ENCODE measurements at regions not wholly inside any gene's neighbourhood (a gene's known extent, or its start where the extent isn't known, plus 50 kb on each side); places are given as distances from the start of the nearest gene placed in this dataset.

- intact Hi-C loops (cut with micrococcal nuclease) = no loop called here
- no peak overlapping the region for H2AFZ ChIP-seq (ENCODE audit: low read length)
- no peaks in the 10 kb centered on the region for H3F3A ChIP-seq (ENCODE audit: low read length, unreplicated experiment)
- H3K36me3 ChIP-seq (ENCODE audit: low read depth, low read length) = no peaks in the 10 kb centered on the region
- H3K27me3 ChIP-seq (ENCODE audit: low read length) = no peaks in the 10 kb centered on the region
- H3K4me3 ChIP-seq (ENCODE audit: low read length) = no peak overlapping the region
- BruUV-seq (replicated peaks) = no TSS peak
- H3K4me1 ChIP-seq (ENCODE audit: insufficient read depth, low read length) = peaks cover 16% of the 10 kb centered on the region; the same call in 1 of the 2 replicates
- DNase-seq (no peak), ATAC-seq (peak; percentile 51)
- no peak overlapping the region for H3K9ac ChIP-seq (ENCODE audit: low read length)
- H3K79me2 ChIP-seq (ENCODE audit: low read length) = no peaks in the 10 kb centered on the region
- POLR2A ChIA-PET (ENCODE audit: unreplicated experiment) = interaction anchor here (0.6 kb wide), 1 partner anchor 254 kb away, joined by 3 read pairs; a partner anchor contains a TSS
- no peak overlapping the region for H3K4me2 ChIP-seq (ENCODE audit: low read length)
- TF ChIP-seq EZH2 (IDR thresholded peaks at IDR 0.05; ENCODE audit: low read length, unreplicated experiment) = no peak
- no peak for TF ChIP-seq EZH2phosphoT487 (IDR thresholded peaks at IDR 0.05; ENCODE audit: borderline replicate concordance, low read length)
- TF ChIP-seq CTCF (conservative IDR thresholded peaks at IDR 0.05; ENCODE audit: low read depth, low read length) = no peak
- H4K20me1 ChIP-seq (ENCODE audit: low read length) = no peaks in the 10 kb centered on the region
- H3K9me3 ChIP-seq (ENCODE audit: low read length) = no peaks in the 10 kb centered on the region
- no peaks in the 10 kb centered on the region for H3K9me2 ChIP-seq (replicated peaks; ENCODE audit: low read length)
- CTCF ChIA-PET = interaction anchor here (1.0 kb wide), 1 partner anchor 48 kb away, joined by 4 read pairs; no protein-coding TSS in a partner anchor
- no peak overlapping the region for H3K27ac ChIP-seq (ENCODE audit: low read length)
Observed at GRCh38 chr3:112765531-112765930, 81.1 kb downstream of the CD200R1L start.

- H3K79me2 ChIP-seq (ENCODE audit: low read length) = no peaks in the 10 kb centered on the region
- no peaks in the 10 kb centered on the region for H4K20me1 ChIP-seq (ENCODE audit: low read length)
- H3K9me3 ChIP-seq (ENCODE audit: low read length) = no peaks in the 10 kb centered on the region
- no peaks in the 10 kb centered on the region for H3K9me2 ChIP-seq (replicated peaks; ENCODE audit: low read length)
- no TSS peak for BruUV-seq (replicated peaks)
- H3K36me3 ChIP-seq (ENCODE audit: low read depth, low read length) = no peaks in the 10 kb centered on the region
- no peaks in the 10 kb centered on the region for H3F3A ChIP-seq (ENCODE audit: low read length, unreplicated experiment)
- no peak overlapping the region for H3K9ac ChIP-seq (ENCODE audit: low read length)
- ChIA-PET CTCF (no interaction called here), POLR2A (ENCODE audit: unreplicated experiment) (no interaction called here)
- no peak overlapping the region for H3K27ac ChIP-seq (ENCODE audit: low read length)
- no peaks in the 10 kb centered on the region for H3K27me3 ChIP-seq (ENCODE audit: low read length)
- no peak overlapping the region for H2AFZ ChIP-seq (ENCODE audit: low read length)
- H3K4me3 ChIP-seq (ENCODE audit: low read length) = no peak overlapping the region
- peaks cover 8% of the 10 kb centered on the region; the same call in 1 of the 2 replicates for H3K4me1 ChIP-seq (ENCODE audit: insufficient read depth, low read length)
- H3K4me2 ChIP-seq (ENCODE audit: low read length) = no peak overlapping the region
- no peak for TF ChIP-seq EZH2phosphoT487 (IDR thresholded peaks at IDR 0.05; ENCODE audit: borderline replicate concordance, low read length)
- TF ChIP-seq CTCF (conservative IDR thresholded peaks at IDR 0.05; ENCODE audit: low read depth, low read length) = no peak
- TF ChIP-seq EZH2 (IDR thresholded peaks at IDR 0.05; ENCODE audit: low read length, unreplicated experiment) = no peak
- no peak for DNase-seq
- intact Hi-C loops (cut with micrococcal nuclease) = no loop called here
- no peak for ATAC-seq
Observed at GRCh38 chr3:112763258-112763657, 83.4 kb downstream of the CD200R1L start.

GRCh38 chr3:112761062-112761638 lies 85.5 kb downstream of the CD200R1L start:
- H3K4me3 ChIP-seq (ENCODE audit: low read length) = no peak overlapping the region
- H3F3A ChIP-seq (ENCODE audit: low read length, unreplicated experiment) = no peaks in the 10 kb centered on the region
- no peaks in the 10 kb centered on the region for H3K27me3 ChIP-seq (ENCODE audit: low read length)
- H3K9ac ChIP-seq (ENCODE audit: low read length) = no peak overlapping the region
- no peak for DNase-seq
- no peaks in the 10 kb centered on the region for H3K9me3 ChIP-seq (ENCODE audit: low read length)
- no peaks in the 10 kb centered on the region for H3K36me3 ChIP-seq (ENCODE audit: low read depth, low read length)
- no TSS peak for BruUV-seq (replicated peaks)
- ChIA-PET CTCF (interaction anchor here (1.4 kb wide), 1 partner anchor 26 kb away, joined by 4 read pairs; no protein-coding TSS in a partner anchor), POLR2A (ENCODE audit: unreplicated experiment) (no interaction called here)
- no peak overlapping the region for H3K4me2 ChIP-seq (ENCODE audit: low read length)
- no peak for ATAC-seq
- TF ChIP-seq EZH2 (IDR thresholded peaks at IDR 0.05; ENCODE audit: low read length, unreplicated experiment) (no peak), EZH2phosphoT487 (IDR thresholded peaks at IDR 0.05; ENCODE audit: borderline replicate concordance, low read length) (no peak), CTCF (conservative IDR thresholded peaks at IDR 0.05; ENCODE audit: low read depth, low read length) (no peak)
- H3K4me1 ChIP-seq (ENCODE audit: insufficient read depth, low read length) = peaks cover 8% of the 10 kb centered on the region; the same call in 1 of the 2 replicates
- H3K9me2 ChIP-seq (replicated peaks; ENCODE audit: low read length) = no peaks in the 10 kb centered on the region
- H3K27ac ChIP-seq (ENCODE audit: low read length) = no peak overlapping the region
- intact Hi-C loops (cut with micrococcal nuclease) = no loop called here
- no peak overlapping the region for H2AFZ ChIP-seq (ENCODE audit: low read length)
- no peaks in the 10 kb centered on the region for H4K20me1 ChIP-seq (ENCODE audit: low read length)
- no peaks in the 10 kb centered on the region for H3K79me2 ChIP-seq (ENCODE audit: low read length)
